AG04449 (cell line): ENCODE measurements at regions not wholly inside any gene's neighbourhood (a gene's known extent, or its start where the extent isn't known, plus 50 kb on each side); places are given as distances from the start of the nearest gene placed in this dataset.

ENCODE experiments used
- CTCF ChIA-PET: fragments of 350-600 bp; formaldehyde crosslinking; extraction: SDS; loops from one replicate; lab custom pipeline; 2021; ENCODE audit warnings: antibody characterized with exemption; lab: Yijun Ruan, JAX
- POLR2A ChIA-PET: fragments of 400-600, 350-600 bp; formaldehyde crosslinking; extraction: SDS; loops from one replicate; lab custom pipeline; 2020; ENCODE audit warnings: antibody characterized with exemption, inconsistent platforms; lab: Yijun Ruan, JAX
- DNase-seq: peaks from one replicate; pipeline ENCODE4 v3.0.0-alpha.2; 2010; ENCODE audit warnings: low read depth, low spot score
- H3K4me3 ChIP-seq: 2 replicates; pipeline ENCODE4 v1.5.1; 2011; ENCODE audit warnings: low read depth, mild to moderate bottlenecking, control low read depth, low read length
- CTCF ChIP-seq: IDR thresholded peaks from one replicate; pipeline ENCODE4 v1.5.1; 2011; ENCODE audit warnings: mild to moderate bottlenecking, moderate library complexity, low read length, control low read depth, inconsistent platforms; ENCODE audit not compliant: insufficient read depth; ENCODE audit errors: missing control alignments

DNA sequence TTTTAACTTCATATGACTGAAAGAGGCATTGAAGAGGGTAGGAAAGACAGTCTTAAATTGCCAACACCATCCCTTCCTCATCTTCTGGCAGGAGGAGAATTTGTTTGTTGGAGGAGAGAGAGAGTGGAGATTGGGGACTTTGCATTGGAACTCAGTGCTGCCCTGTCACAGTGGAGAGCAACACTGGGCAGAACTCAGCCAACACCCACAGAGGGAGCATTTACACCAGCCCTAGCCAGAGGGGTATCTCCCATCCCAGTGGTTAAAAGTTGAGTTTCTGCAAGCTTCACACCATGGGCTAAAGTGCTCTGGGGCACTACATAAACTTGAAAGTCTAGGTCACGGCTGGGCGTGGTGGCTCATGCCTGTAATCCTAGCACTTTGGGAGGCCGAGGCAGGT is 174.1 kb downstream of the ANKRD30B start:
- no peak overlapping the region for H3K4me3 ChIP-seq
- no peak for TF ChIP-seq CTCF
- no peak for DNase-seq
- POLR2A ChIA-PET, result no interaction called here
- CTCF ChIA-PET, result no interaction called here

GRCh38 chr18:14922965-14923565 is 175.1 kb downstream of the ANKRD30B start:
- DNase-seq, result no peak
- CTCF ChIA-PET, result no interaction called here
- no peak overlapping the region for H3K4me3 ChIP-seq
- POLR2A ChIA-PET, result no interaction called here
- no peak for TF ChIP-seq CTCF

GRCh38 chr18:14924226-14924625 is 176.3 kb downstream of the ANKRD30B start:
- ChIA-PET POLR2A (no interaction called here), CTCF (no interaction called here)
- TF ChIP-seq CTCF, result no peak
- no peak for DNase-seq
- no peak overlapping the region for H3K4me3 ChIP-seq

GRCh38 chr18:14925281-14925709 is 177.3 kb downstream of the ANKRD30B start:
- no peak for TF ChIP-seq CTCF
- no peak for DNase-seq
- POLR2A ChIA-PET, result no interaction called here
- no peak overlapping the region for H3K4me3 ChIP-seq
- CTCF ChIA-PET, result no interaction called here

DNA sequence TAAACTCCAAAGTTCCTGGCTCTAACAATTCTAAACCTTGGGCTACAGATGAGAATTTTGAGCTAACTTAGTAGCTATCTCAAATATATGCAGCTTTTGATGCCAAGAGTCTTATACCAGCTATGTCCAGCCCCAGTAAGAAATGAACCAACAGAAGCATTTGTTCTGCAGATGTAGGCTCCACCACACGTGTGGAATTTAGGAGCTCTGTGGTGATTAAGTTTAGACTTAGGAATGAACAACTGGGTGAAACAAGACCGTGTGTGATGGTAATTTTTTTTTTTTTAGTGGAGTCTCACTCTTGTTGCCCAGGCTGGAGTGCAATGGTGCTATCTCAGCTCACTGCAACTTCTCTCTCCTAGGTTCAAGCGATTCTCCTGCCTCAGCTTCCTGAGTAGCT is 179.7 kb downstream of the ANKRD30B start:
- DNase-seq, result no peak
- no peak overlapping the region for H3K4me3 ChIP-seq
- TF ChIP-seq CTCF, result no peak
- POLR2A ChIA-PET, result no interaction called here
- CTCF ChIA-PET, result no interaction called here

- TF ChIP-seq CTCF, result no peak
- ChIA-PET POLR2A (no interaction called here), CTCF (no interaction called here)
- H3K4me3 ChIP-seq, result no peak overlapping the region
- no peak for DNase-seq
Measured at GRCh38 chr18:14928396-14928795, 180.4 kb downstream of the ANKRD30B start.
